Natural killer cell treated with Interleukin-12 subunit alpha and Interleukin-12 subunit beta and Interleukin-15 and Interleukin-18, amount 100 ng/mL, for 72 hours (primary cell): ENCODE measurements at regions not wholly inside any gene's neighbourhood (a gene's known extent, or its start where the extent isn't known, plus 50 kb on each side); places are given as distances from the start of the nearest gene placed in this dataset.

Source experiments
- ATAC-seq, 2 donors: fragments of 150-1000 bp; cut with Tn5 transposase in 1 of 2; sonication (Bioruptor Pico), chemical (Tn5 transposase) in 1 of 2; 2 replicates each; pipeline ENCODE4 v1.10.0; 2021
- DNase-seq: peaks from one replicate; pipeline ENCODE4 v3.0.0; 2022; ENCODE audit warnings: low spot score
- H3K27ac Mint-ChIP-seq, 2 donors: 1 replicate in 1 of 2; 2 replicates in 1 of 2; pipeline ENCODE4 v1.8.0; 2022; ENCODE audit warnings: mixed read lengths in 2 of 2, mild to moderate bottlenecking in 1 of 2, moderate library complexity in 1 of 2
- H3K27me3 Mint-ChIP-seq, 2 donors: 1 replicate in 1 of 2; 2 replicates in 1 of 2; pipeline ENCODE4 v1.8.0; 2022; ENCODE audit warnings: mixed read lengths in 2 of 2
- H3K36me3 Mint-ChIP-seq: one replicate; pipeline ENCODE4 v1.8.0; 2022; ENCODE audit warnings: mixed read lengths
- H3K4me1 Mint-ChIP-seq, 2 donors: 1 replicate in 1 of 2; 2 replicates in 1 of 2; pipeline ENCODE4 v1.8.0; 2022; ENCODE audit warnings: low read depth in 2 of 2, mixed read lengths in 2 of 2, mild to moderate bottlenecking in 1 of 2
- H3K4me3 Mint-ChIP-seq: one replicate; pipeline ENCODE4 v1.8.0; 2022; ENCODE audit warnings: mixed read lengths
- H3K9me3 Mint-ChIP-seq: 2 replicates; pipeline ENCODE4 v1.8.0; 2022; ENCODE audit warnings: mixed read lengths

DNA sequence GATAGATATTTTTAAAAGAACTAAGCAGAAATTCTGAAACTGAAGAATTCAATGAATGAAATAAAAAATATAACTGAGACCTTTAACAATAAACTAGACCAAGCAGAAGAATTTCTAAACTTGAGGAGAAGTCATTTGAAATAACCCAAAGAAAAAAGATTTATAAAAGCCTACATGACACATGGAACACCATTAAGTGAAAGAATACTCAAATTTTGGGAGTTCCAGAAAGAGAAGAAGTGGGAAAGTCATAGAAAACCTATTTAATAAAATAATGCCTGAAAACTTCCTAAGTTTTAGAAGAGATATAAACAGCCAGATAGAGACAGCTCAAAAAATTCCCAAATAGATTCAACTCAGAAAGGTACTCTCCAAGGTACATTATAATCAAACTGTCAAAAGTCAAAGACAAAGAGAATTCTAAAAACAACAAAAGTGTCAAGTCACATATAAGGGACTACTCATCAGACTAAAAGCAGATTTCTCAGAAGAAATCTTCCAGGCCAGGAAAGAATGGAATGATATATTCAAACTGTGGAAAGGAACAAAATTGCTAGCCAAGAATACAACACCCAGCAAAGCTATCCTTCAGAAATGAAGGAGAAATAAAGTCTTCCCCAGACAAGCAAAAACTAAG lies 72.9 kb upstream of the GNAZ start:
- peaks cover 17% of the 10 kb centered on the region for H3K9me3 Mint-ChIP-seq
- no peak overlapping the region for H3K27ac Mint-ChIP-seq
- H3K4me3 Mint-ChIP-seq = no peak overlapping the region
- no peaks in the 10 kb centered on the region for H3K4me1 Mint-ChIP-seq
- H3K36me3 Mint-ChIP-seq = peaks cover 36% of the 10 kb centered on the region
- peaks cover 41 to 74% of the 10 kb centered on the region in 2 donors for H3K27me3 Mint-ChIP-seq
- DNase-seq (no peak), ATAC-seq (no peak)

DNA sequence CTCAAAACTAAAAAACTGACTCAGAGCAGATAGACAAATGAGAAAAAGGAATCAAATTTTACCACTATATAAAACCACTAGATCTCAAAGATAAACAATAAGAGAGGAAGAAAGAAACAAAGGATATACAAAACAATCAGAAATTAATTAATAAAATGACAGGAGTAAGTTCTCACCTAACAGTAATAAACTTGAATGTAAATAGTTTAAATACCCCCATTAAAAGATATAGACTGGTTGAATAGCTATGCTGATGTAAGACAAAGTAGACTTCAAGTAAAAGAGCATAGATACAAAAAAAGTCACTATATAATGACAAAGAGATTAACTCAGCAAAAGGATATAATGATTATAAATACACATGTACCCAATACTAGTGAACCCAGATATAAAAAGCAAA lies 72.3 kb upstream of the GNAZ start:
- Mint-ChIP-seq H3K9me3 (peaks cover 17% of the 10 kb centered on the region), H3K27me3 (peaks cover 41 to 74% of the 10 kb centered on the region in 2 donors), H3K36me3 (peaks cover 36% of the 10 kb centered on the region), H3K27ac (no peak overlapping the region), H3K4me1 (no peaks in the 10 kb centered on the region), H3K4me3 (no peak overlapping the region)
- ATAC-seq (no peak), DNase-seq (no peak)

DNA sequence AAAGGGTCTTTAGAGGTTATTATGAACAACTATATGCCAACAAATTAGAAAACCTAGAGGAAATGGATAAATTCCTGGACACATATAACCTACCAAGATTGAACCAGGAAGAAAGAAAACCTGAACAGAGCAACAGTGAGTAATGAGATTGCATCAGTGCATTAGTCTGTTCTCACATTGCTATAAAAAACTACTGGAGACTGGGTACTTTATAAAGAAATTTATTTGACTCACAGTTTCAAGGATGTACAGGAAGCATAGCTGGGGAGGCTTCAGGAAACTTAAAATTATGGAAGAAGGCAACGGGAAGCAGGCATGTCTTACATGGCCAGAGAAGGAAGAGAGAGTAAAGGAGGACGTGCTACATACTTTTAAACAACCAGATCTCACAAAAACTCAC lies 70.8 kb upstream of the GNAZ start:
- ATAC-seq = no peak
- H3K9me3 Mint-ChIP-seq = peaks cover 17% of the 10 kb centered on the region

DNA sequence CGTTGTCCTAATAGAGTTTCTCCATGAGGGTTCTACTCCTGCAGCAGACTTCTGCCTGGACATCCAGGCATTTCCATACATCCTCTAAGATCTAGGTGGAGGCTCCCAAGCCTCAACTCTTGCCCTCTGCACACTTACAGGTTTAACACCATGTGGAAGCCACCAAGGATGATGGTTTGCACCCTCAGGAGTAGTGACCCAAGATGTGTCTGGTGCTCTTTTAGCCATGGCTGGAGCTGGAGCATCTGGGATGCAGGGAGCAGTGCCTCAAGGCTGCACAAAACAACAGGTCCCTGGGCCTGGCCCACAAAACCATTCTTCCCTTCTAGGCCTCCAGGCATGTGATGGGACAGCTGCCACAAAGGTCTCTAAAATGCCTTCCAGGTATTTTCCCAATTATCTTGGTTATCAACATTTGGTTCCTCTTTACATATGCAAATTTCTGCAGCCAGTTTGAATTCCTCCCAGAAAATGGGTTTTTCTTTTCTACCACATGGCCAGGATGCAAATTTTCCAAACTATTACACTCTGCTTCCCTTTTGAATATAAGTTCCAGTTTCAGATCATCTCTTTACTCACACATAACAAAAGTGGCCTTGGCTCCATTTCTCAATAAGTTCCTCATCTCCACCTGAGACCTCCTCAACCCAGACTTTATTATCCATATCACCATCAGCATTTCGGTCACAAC lies 69.5 kb upstream of the GNAZ start:
- H3K4me1 Mint-ChIP-seq = no peaks in the 10 kb centered on the region

More for the DNA sequence above, 70.8 kb upstream of the GNAZ start:
- Mint-ChIP-seq H3K27ac (no peak overlapping the region), H3K36me3 (peaks cover 36% of the 10 kb centered on the region), H3K27me3 (peaks cover 48 to 81% of the 10 kb centered on the region in 2 donors), H3K4me1 (no peaks in the 10 kb centered on the region), H3K4me3 (no peak overlapping the region)
- no peak for DNase-seq

DNA sequence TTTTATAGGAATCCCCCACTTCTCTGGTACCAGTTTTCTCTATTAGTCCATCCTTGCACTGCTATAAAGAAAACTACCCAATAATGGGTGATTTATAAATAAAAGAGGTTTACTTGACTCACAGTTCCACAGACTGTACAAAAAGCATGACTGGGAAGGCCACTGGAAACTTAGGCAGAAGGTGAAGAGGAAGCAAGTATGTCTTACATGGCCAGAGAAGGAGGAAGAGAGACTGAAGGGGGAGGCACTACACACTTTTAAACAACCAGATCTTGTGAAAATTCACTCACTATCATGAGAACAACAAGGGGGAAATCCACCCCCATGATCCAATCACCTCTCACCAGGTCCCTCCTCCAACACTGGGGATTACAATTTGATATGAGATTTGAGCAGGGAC lies 68.9 kb upstream of the GNAZ start:
- H3K4me3 Mint-ChIP-seq = no peak overlapping the region
- H3K4me1 Mint-ChIP-seq = no peaks in the 10 kb centered on the region
- DNase-seq (no peak), ATAC-seq (no peak)
- peaks cover 15% of the 10 kb centered on the region for H3K9me3 Mint-ChIP-seq
- H3K27me3 Mint-ChIP-seq = peaks cover 48 to 72% of the 10 kb centered on the region in 2 donors
- H3K27ac Mint-ChIP-seq = no peak overlapping the region
- peaks cover 24% of the 10 kb centered on the region for H3K36me3 Mint-ChIP-seq

More for the DNA sequence above, 69.5 kb upstream of the GNAZ start:
- ATAC-seq = no peak
- H3K36me3 Mint-ChIP-seq = peaks cover 27% of the 10 kb centered on the region
- peaks cover 15% of the 10 kb centered on the region for H3K9me3 Mint-ChIP-seq
- no peak for DNase-seq
- H3K4me3 Mint-ChIP-seq = no peak overlapping the region
- peaks cover 48 to 73% of the 10 kb centered on the region in 2 donors for H3K27me3 Mint-ChIP-seq
- H3K27ac Mint-ChIP-seq = no peak overlapping the region

DNA sequence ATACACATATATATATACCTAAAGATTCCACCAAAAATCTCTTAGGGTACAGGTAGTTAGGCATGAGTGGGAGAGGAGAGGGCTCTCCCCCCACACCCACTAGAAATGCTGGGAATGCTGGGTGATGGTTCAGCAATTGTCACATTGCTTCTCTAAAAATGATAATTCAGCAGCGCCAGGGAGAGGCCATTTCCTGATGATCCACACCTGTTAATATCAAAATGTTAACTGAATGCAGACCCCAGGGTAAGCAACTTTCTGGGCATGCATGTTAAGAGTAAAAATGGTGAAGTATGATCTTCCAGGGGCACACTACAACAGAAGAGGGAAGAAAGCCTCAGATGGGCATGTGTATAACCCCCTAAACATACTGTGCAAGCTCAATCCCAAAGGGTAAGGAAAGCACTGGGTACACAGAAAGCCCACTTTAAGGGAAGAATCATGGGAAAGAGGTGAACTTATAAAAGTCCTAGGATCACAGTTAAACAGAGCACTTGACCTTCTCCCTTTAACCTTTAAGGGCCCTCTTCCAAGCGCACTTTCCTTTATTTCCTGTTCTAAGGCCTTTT lies 67.6 kb upstream of the GNAZ start:
- no peak for DNase-seq
- H3K4me1 Mint-ChIP-seq = no peaks in the 10 kb centered on the region
- peaks cover 42 to 60% of the 10 kb centered on the region in 2 donors for H3K27me3 Mint-ChIP-seq
- H3K9me3 Mint-ChIP-seq = peaks cover 7% of the 10 kb centered on the region
- H3K27ac Mint-ChIP-seq = no peak overlapping the region
- H3K4me3 Mint-ChIP-seq = no peak overlapping the region
- peaks cover 12% of the 10 kb centered on the region for H3K36me3 Mint-ChIP-seq
- ATAC-seq = no peak

DNA sequence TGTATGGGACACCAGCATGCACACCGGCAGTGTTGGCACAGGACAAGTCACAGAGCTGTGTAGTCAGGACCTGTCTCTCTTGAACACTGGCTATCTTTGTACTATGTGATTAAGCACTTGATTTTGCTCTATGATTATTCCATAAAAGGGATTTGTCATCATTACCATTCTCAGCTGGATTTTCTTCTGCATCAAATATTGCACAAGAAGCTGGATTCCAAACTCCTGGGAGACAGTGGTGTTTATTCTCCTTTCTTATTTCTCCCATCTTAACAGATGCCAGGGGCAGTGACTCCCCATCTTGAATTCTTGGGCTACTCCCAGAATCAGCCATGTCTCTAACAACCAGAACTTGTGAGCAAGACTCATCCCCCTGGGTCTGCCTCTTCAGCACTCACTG lies 62.5 kb upstream of the GNAZ start:
- Mint-ChIP-seq H3K36me3 (no peaks in the 10 kb centered on the region), H3K27ac (no peak overlapping the region), H3K27me3 (peaks cover 18 to 21% of the 10 kb centered on the region in 2 donors), H3K4me1 (no peaks in the 10 kb centered on the region), H3K4me3 (no peak overlapping the region), H3K9me3 (no peaks in the 10 kb centered on the region)
- ATAC-seq = no peak
- no peak for DNase-seq

DNA sequence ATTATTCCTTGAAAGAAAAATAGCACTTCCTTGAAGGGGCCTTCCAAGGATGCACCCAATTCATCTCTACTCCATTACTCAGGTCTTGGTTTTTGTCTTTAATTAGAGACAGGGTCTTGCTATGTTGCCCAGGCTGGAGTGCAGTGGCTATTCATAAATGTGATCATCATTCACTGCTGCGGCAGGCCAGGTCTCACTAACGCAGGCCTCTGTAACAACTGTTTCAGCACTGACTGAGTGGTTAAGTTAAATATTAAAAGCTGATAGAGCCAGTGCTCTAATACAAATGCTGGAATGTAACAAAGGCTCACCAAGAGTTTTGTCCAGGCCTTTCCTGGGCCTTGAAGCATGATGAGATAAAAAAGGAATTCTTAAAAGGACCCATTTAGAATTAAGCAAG lies 61.4 kb upstream of the GNAZ start:
- H3K36me3 Mint-ChIP-seq = no peaks in the 10 kb centered on the region
- H3K9me3 Mint-ChIP-seq = no peaks in the 10 kb centered on the region
- no peak overlapping the region for H3K4me3 Mint-ChIP-seq
- peaks cover 11 to 17% of the 10 kb centered on the region in 2 donors for H3K27me3 Mint-ChIP-seq
- ATAC-seq (no peak), DNase-seq (no peak)
- H3K4me1 Mint-ChIP-seq = no peaks in the 10 kb centered on the region
- no peak overlapping the region for H3K27ac Mint-ChIP-seq
